Sigmoid colon (tissue), 4 donors: ENCODE measurements at regions not wholly inside any gene's neighbourhood (a gene's known extent, or its start where the extent isn't known, plus 50 kb on each side); places are given as distances from the start of the nearest gene placed in this dataset.
"Not testable (repeated sequence)": the region's sequence is repeated elsewhere in the genome, so short reads cannot be mapped to it uniquely, and the experiment has no call there.

Source experiments
- POLR2AphosphoS5 ChIP-seq, 4 donors: sonication (generic); formaldehyde crosslinking; IDR thresholded peaks; one replicate each; pipeline ENCODE4 v1.6.1; 2017; ENCODE audit warnings: antibody characterized with exemption in 4 of 4
- TF ChIP-seq, protein P1 (sequence below), 4 experiments: fragments of 450-650 bp in 3 of 4; fragments of 200-600 bp in 1 of 4; IDR thresholded peaks; one replicate each; pipeline ENCODE4 v1.5.1; 2016 to 2019; ENCODE audit warnings: antibody characterized with exemption in 4 of 4, mild to moderate bottlenecking in 3 of 4, moderate library complexity in 2 of 4

- TF ChIP-seq POLR2AphosphoS5 (IDR thresholded peaks at IDR 0.05) = not testable (repeated sequence)
- TF ChIP-seq, protein P1, sequence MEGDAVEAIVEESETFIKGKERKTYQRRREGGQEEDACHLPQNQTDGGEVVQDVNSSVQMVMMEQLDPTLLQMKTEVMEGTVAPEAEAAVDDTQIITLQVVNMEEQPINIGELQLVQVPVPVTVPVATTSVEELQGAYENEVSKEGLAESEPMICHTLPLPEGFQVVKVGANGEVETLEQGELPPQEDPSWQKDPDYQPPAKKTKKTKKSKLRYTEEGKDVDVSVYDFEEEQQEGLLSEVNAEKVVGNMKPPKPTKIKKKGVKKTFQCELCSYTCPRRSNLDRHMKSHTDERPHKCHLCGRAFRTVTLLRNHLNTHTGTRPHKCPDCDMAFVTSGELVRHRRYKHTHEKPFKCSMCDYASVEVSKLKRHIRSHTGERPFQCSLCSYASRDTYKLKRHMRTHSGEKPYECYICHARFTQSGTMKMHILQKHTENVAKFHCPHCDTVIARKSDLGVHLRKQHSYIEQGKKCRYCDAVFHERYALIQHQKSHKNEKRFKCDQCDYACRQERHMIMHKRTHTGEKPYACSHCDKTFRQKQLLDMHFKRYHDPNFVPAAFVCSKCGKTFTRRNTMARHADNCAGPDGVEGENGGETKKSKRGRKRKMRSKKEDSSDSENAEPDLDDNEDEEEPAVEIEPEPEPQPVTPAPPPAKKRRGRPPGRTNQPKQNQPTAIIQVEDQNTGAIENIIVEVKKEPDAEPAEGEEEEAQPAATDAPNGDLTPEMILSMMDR (IDR thresholded peaks at IDR 0.05) = not testable (repeated sequence)
Observed at GRCh38 chr6:51159260-51159659, 340.6 kb downstream of the TFAP2B start.
